Suprapubic skin (tissue), 4 donors: ENCODE measurements at regions not wholly inside any gene's neighbourhood (a gene's known extent, or its start where the extent isn't known, plus 50 kb on each side); places are given as distances from the start of the nearest gene placed in this dataset.

Source experiments
- DNase-seq, 2 donors: peaks; one replicate each; pipeline ENCODE4 v3.0.0-alpha.2; 2019; ENCODE audit warnings: low spot score in 2 of 2
- H3K27ac ChIP-seq: fragments of 200-600 bp; sonication (generic); one replicate; pipeline ENCODE4 v1.5.1; 2019
- H3K27me3 ChIP-seq: fragments of 200-600 bp; sonication (generic); one replicate; pipeline ENCODE4 v1.5.1; 2019
- H3K36me3 ChIP-seq: fragments of 200-600 bp; sonication (generic); one replicate; pipeline ENCODE4 v1.5.1; 2019
- H3K4me1 ChIP-seq: fragments of 200-600 bp; sonication (generic); one replicate; pipeline ENCODE4 v1.5.1; 2019
- H3K4me3 ChIP-seq: fragments of 200-600 bp; sonication (generic); one replicate; pipeline ENCODE4 v1.5.1; 2019; ENCODE audit warnings: mild to moderate bottlenecking
- H3K9me3 ChIP-seq: fragments of 200-600 bp; sonication (generic); one replicate; pipeline ENCODE4 v1.5.1; 2019
- CTCF ChIP-seq, 2 donors: fragments of 200-600 bp in 1 of 2; fragments of 450-650 bp in 1 of 2; sonication (generic) in 1 of 2; IDR thresholded peaks; one replicate each; pipeline ENCODE4 v1.5.1; 2016 to 2019; ENCODE audit warnings: antibody characterized with exemption in 2 of 2, mild to moderate bottlenecking in 1 of 2, moderate library complexity in 1 of 2
- EP300 ChIP-seq: sonication (generic); formaldehyde crosslinking; IDR thresholded peaks from one replicate; pipeline ENCODE4 v1.6.1; 2017; ENCODE audit warnings: antibody characterized with exemption
- POLR2A ChIP-seq, 2 donors: fragments of 450-650 bp; IDR thresholded peaks; one replicate each; pipeline ENCODE4 v1.6.1; 2017; ENCODE audit warnings: antibody characterized with exemption in 2 of 2, mild to moderate bottlenecking in 2 of 2, moderate library complexity in 2 of 2
- POLR2AphosphoS5 ChIP-seq, 3 donors: sonication (generic); formaldehyde crosslinking; IDR thresholded peaks; one replicate each; pipeline ENCODE4 v1.6.1; 2017; ENCODE audit warnings: antibody characterized with exemption in 3 of 3
- WGBS: methylation state at CpG from one replicate; pipeline ENCODE4 v1.1.5; 2018; 5-methylcytosine and 5-hydroxymethylcytosine counted together

- TF ChIP-seq EP300 (no peak), CTCF (IDR thresholded peaks at IDR 0.05) (no peak), POLR2AphosphoS5 (IDR thresholded peaks at IDR 0.05) (no peak), POLR2A (IDR thresholded peaks at IDR 0.05) (no peak)
- no peak for DNase-seq
- H3K4me3 ChIP-seq, result no peak overlapping the region
Observed at GRCh38 chr2:220394433-220394832, 767.0 kb downstream of the SLC4A3 start.

GRCh38 chr2:220396287-220396686 is 768.9 kb downstream of the SLC4A3 start:
- Histone ChIP-seq H3K27me3 (no peaks in the 10 kb centered on the region), H3K9me3 (no peaks in the 10 kb centered on the region), H3K4me3 (no peak overlapping the region), H3K36me3 (no peaks in the 10 kb centered on the region), H3K27ac (no peak overlapping the region), H3K4me1 (no peaks in the 10 kb centered on the region)
- no peak for DNase-seq
- 62% methylated on average over 4 of the region's 4 CpGs for WGBS
- no peak for TF ChIP-seq CTCF (IDR thresholded peaks at IDR 0.05)

More at GRCh38 chr2:220394433-220394832, 767.0 kb downstream of the SLC4A3 start:
- H3K36me3 ChIP-seq, result no peaks in the 10 kb centered on the region
- no peaks in the 10 kb centered on the region for H3K4me1 ChIP-seq
- H3K9me3 ChIP-seq, result no peaks in the 10 kb centered on the region
- no peaks in the 10 kb centered on the region for H3K27me3 ChIP-seq
- H3K27ac ChIP-seq, result no peak overlapping the region

- Histone ChIP-seq H3K27me3 (no peaks in the 10 kb centered on the region), H3K4me3 (no peak overlapping the region), H3K27ac (no peak overlapping the region), H3K9me3 (peaks cover 9% of the 10 kb centered on the region), H3K4me1 (no peaks in the 10 kb centered on the region), H3K36me3 (no peaks in the 10 kb centered on the region)
- WGBS, result 89% methylated on average over 1 of the region's 1 CpG
- no peak for DNase-seq
- TF ChIP-seq POLR2A (IDR thresholded peaks at IDR 0.05), result no peak
- no peak for TF ChIP-seq CTCF (IDR thresholded peaks at IDR 0.05)
- no peak for TF ChIP-seq EP300
- no peak for TF ChIP-seq POLR2AphosphoS5 (IDR thresholded peaks at IDR 0.05)
Observed at GRCh38 chr2:220410296-220410695, 782.9 kb downstream of the SLC4A3 start.

- 76% methylated on average over 7 of the region's 7 CpGs for WGBS
- Histone ChIP-seq H3K27me3 (no peaks in the 10 kb centered on the region), H3K4me3 (no peak overlapping the region), H3K27ac (no peak overlapping the region), H3K4me1 (no peaks in the 10 kb centered on the region), H3K9me3 (no peaks in the 10 kb centered on the region), H3K36me3 (no peaks in the 10 kb centered on the region)
- DNase-seq, result no peak
- TF ChIP-seq EP300 (no peak), POLR2AphosphoS5 (IDR thresholded peaks at IDR 0.05) (no peak), POLR2A (IDR thresholded peaks at IDR 0.05) (no peak)
Observed at GRCh38 chr2:220417503-220417902, 790.1 kb downstream of the SLC4A3 start.

GRCh38 chr2:220419647-220420046 is 792.2 kb downstream of the SLC4A3 start:
- Histone ChIP-seq H3K27ac (no peak overlapping the region), H3K36me3 (no peaks in the 10 kb centered on the region), H3K9me3 (no peaks in the 10 kb centered on the region), H3K4me3 (no peak overlapping the region), H3K27me3 (no peaks in the 10 kb centered on the region), H3K4me1 (no peaks in the 10 kb centered on the region)
- no peak for DNase-seq
- WGBS, result 68% methylated on average over 4 of the region's 4 CpGs
- TF ChIP-seq POLR2AphosphoS5 (IDR thresholded peaks at IDR 0.05) (no peak), CTCF (IDR thresholded peaks at IDR 0.05) (no peak), POLR2A (IDR thresholded peaks at IDR 0.05) (no peak), EP300 (no peak)

- DNase-seq, result no peak
- H3K4me3 ChIP-seq, result no peak overlapping the region
- no peak overlapping the region for H3K27ac ChIP-seq
- H3K9me3 ChIP-seq, result no peaks in the 10 kb centered on the region
- TF ChIP-seq POLR2A (IDR thresholded peaks at IDR 0.05) (no peak), POLR2AphosphoS5 (IDR thresholded peaks at IDR 0.05) (no peak), EP300 (no peak), CTCF (IDR thresholded peaks at IDR 0.05) (no peak)
- no peaks in the 10 kb centered on the region for H3K27me3 ChIP-seq
- no peaks in the 10 kb centered on the region for H3K4me1 ChIP-seq
- no peaks in the 10 kb centered on the region for H3K36me3 ChIP-seq
Observed at GRCh38 chr2:220420820-220421219, 793.4 kb downstream of the SLC4A3 start.
